Activated T-cell treated with anti-CD3 and anti-CD28 coated beads, Interleukin-2, amount 50 U/mL, for 24 hours (primary cell): ENCODE measurements at regions not wholly inside any gene's neighbourhood (a gene's known extent, or its start where the extent isn't known, plus 50 kb on each side); places are given as distances from the start of the nearest gene placed in this dataset.

Experiments
- DNase-seq: peaks from one replicate; pipeline ENCODE4 v3.0.0-alpha.2; 2020
- H3K27ac Mint-ChIP-seq: 2 replicates; pipeline ENCODE4 v1.8.0; 2020; ENCODE audit warnings: mild to moderate bottlenecking, mixed read lengths
- H3K27me3 Mint-ChIP-seq: 2 replicates; pipeline ENCODE4 v1.8.0; 2020; ENCODE audit warnings: mixed read lengths
- H3K36me3 Mint-ChIP-seq: 2 replicates; pipeline ENCODE4 v1.8.0; 2020; ENCODE audit warnings: low read depth, mixed read lengths
- H3K4me1 Mint-ChIP-seq: 2 replicates; pipeline ENCODE4 v1.8.0; 2020; ENCODE audit warnings: low read depth, mixed read lengths
- H3K4me3 Mint-ChIP-seq: 2 replicates; pipeline ENCODE4 v1.8.0; 2020; ENCODE audit warnings: mild to moderate bottlenecking, moderate library complexity, mixed read lengths
- H3K9me3 Mint-ChIP-seq: 2 replicates; pipeline ENCODE4 v1.8.0; 2020; ENCODE audit warnings: mixed read lengths

DNA sequence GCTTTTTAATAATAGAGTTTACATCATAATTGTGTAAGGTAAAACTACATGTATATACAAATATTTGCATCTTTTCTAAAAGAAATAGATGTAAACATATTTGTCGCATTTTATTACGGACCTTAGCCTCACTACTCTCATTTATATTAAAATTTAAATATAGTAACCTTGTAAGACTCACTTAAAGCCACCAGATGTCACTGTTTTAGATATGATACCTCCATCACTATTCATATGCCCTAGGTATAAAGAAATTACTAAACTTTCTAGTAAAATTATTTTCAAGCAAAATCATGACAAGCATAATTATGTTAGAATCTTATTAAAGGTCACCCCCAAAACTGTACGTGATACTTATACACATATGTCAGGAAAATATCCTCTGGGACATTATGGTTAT lies 674.3 kb upstream of the REG3G start:
- H3K27me3 Mint-ChIP-seq = no peaks in the 10 kb centered on the region
- H3K36me3 Mint-ChIP-seq = no peaks in the 10 kb centered on the region
- no peaks in the 10 kb centered on the region for H3K4me1 Mint-ChIP-seq
- DNase-seq = no peak
- H3K4me3 Mint-ChIP-seq = no peak overlapping the region
- H3K9me3 Mint-ChIP-seq = peaks cover 27% of the 10 kb centered on the region
- no peak overlapping the region for H3K27ac Mint-ChIP-seq

DNA sequence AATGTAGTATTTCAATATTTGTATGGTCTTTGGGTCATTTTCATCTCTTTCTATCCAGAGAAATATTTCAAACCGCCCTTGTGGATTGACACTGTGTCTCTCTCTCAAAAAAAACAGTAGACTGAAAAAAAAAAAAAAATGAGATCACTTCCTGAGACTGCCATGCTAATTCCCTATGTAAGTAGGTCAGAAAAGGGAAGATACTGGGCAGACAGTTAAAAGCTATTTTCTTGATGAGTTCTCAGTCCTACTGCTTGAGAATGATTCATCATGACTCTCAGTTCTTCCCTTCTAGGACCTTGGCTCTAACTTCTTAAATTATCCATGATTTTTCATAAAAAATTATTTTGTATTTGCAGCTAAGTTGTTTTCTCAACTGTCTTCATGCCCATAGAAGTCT lies 672.3 kb upstream of the REG3G start:
- DNase-seq = no peak
- Mint-ChIP-seq H3K27ac (no peak overlapping the region), H3K9me3 (peaks cover 30% of the 10 kb centered on the region), H3K4me3 (no peak overlapping the region), H3K27me3 (no peaks in the 10 kb centered on the region), H3K4me1 (no peaks in the 10 kb centered on the region), H3K36me3 (no peaks in the 10 kb centered on the region)

DNA sequence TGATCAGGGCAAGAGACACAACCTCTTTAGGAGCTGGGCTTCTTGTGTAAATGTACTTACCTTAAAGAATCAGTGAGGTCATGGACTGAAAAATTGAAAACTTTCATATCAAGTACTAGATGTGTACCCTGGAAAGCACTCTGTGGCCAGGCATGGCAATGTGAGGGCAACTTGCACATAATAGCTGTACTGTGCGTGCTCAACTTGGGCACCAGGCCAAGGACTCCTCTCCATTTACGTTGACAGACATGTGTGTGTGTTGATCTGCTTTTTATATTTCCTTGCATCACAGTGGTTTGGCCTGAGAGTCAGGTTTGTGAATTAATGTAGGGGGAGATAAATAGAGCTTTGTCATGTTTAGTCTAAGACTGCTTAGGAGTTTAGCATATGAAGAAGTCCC lies 669.5 kb upstream of the REG3G start:
- no peak overlapping the region for H3K27ac Mint-ChIP-seq
- no peaks in the 10 kb centered on the region for H3K27me3 Mint-ChIP-seq
- no peak overlapping the region for H3K4me3 Mint-ChIP-seq
- no peaks in the 10 kb centered on the region for H3K36me3 Mint-ChIP-seq
- no peaks in the 10 kb centered on the region for H3K4me1 Mint-ChIP-seq
- DNase-seq = no peak
- peaks cover 27% of the 10 kb centered on the region for H3K9me3 Mint-ChIP-seq

DNA sequence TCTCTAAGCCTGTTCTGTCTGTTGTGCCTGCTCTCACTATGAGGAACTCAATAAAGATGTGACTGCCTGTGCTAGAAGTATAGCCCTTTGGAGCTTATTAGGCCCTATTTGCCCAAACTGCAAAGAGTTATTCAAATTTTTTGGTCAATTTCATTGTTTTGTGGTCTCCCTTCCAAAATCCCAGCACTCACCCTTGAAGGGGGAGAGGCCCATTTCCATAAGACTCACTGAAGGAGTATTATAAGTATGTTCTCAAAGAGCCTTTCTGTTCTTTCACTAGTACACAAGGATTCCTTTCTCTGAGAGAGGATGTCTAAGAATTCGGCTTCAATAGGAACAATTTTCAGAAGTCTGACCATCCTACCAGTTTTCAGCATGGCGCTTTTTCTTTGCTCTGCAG lies 641.9 kb upstream of the REG3G start:
- H3K9me3 Mint-ChIP-seq = peaks cover 17% of the 10 kb centered on the region
- H3K27ac Mint-ChIP-seq = no peak overlapping the region
- no peak overlapping the region for H3K4me3 Mint-ChIP-seq
- no peaks in the 10 kb centered on the region for H3K36me3 Mint-ChIP-seq
- no peaks in the 10 kb centered on the region for H3K27me3 Mint-ChIP-seq
- no peak for DNase-seq
- H3K4me1 Mint-ChIP-seq = no peaks in the 10 kb centered on the region

DNA sequence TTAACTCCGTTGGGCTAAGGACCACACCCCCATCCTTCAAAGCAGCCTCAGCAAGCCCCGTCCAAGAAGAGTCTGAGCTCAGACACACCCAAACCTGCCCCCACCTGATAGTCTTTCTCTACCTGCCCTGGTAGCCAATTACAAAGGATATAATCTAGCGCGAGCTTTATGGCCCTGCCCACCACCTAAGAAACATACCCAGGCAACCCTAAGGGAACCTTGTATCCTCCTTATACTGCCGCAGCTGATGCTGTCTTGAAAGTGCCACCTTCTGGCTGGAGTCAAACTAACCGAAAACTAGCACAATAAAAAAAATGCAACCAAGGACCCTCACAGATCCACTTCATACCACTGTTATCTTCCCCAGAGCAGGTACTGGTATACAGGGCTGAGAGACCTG lies 628.3 kb upstream of the REG3G start:
- H3K4me3 Mint-ChIP-seq = no peak overlapping the region

DNA sequence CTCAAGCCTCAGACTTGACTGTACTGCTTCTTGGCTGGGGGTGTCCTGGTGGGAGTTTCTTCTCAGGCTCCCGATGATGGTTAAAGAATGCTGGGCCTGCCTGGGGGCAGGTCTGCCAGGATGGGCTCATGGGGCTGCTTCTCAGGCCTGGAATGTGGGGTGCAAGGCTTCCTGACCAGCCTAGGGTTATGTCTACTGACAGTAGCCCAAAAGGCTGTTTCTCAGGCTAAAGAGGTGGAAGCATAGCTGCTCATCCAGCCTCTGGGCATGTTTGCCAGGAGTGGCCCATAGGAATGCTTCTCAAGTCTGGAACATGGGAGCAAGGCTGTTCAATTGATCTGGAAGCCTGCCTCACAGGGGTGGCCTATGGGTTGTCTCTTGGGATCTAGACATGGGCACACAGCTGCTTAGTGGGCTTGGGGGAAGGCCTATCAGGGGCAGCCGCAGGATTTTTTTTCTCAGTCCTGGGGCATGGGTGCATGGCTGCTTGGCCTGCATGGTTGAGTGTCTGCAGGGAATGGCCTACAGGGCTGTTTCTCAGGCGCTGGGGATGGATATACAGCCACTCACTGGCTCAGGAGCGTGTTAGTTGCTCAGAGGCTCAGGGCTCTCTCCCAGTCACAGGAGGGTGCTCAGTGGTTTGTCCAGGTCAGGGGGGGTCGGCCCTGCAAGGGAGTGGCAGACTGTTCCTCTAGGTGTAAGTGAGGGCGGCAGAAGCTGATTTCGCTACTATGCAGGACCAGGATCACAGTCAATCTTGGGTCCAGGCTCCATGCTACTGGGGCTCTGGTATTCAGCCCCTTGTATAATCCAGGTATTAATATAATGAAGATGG lies 617.3 kb upstream of the REG3G start:
- no peaks in the 10 kb centered on the region for H3K4me1 Mint-ChIP-seq
- H3K27me3 Mint-ChIP-seq = no peaks in the 10 kb centered on the region
- H3K9me3 Mint-ChIP-seq = peaks cover 13% of the 10 kb centered on the region
- no peak for DNase-seq
- no peak overlapping the region for H3K27ac Mint-ChIP-seq
- no peaks in the 10 kb centered on the region for H3K36me3 Mint-ChIP-seq
- H3K4me3 Mint-ChIP-seq = no peak overlapping the region

More for the DNA sequence above, 628.3 kb upstream of the REG3G start:
- DNase-seq = no peak
- Mint-ChIP-seq H3K36me3 (no peaks in the 10 kb centered on the region), H3K27me3 (no peaks in the 10 kb centered on the region), H3K4me1 (no peaks in the 10 kb centered on the region), H3K9me3 (peaks cover 41% of the 10 kb centered on the region), H3K27ac (no peak overlapping the region)

DNA sequence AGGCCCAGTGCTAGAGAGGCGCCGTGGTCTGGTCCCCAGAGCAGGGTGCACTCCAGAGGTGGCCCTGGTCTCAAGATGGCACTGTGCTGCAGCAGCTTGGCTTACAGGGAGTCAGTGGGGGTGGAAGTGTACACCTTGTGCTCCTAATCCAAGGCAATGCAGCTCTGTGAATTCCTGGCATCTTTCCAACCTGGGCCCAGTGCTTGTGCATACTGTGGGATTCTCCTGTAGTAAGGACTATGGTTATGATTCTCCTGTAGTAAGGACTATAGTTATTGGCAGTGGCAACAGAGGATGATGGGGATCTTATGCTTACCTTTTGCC lies 616.7 kb upstream of the REG3G start:
- H3K4me3 Mint-ChIP-seq = no peak overlapping the region

DNA sequence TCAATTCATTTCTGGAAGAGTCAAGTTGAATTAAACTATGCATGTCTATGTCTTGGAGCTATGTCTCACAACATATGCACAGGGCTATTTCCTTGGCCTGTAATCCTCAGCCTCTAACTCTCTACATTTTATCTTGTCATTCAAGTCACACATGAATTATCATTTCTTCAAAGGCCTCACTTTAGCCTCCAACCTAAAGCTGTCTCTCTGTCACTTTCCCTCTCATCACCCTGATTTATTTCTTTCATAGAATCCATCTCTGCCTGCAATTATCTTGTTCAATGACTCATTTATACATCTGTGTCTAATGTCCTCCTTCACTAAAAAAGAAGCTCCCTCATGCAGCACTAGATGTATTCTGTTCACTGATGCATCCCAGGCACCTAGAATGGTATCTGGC lies 614.2 kb upstream of the REG3G start:
- Mint-ChIP-seq H3K4me1 (no peaks in the 10 kb centered on the region), H3K9me3 (peaks cover 14% of the 10 kb centered on the region), H3K36me3 (no peaks in the 10 kb centered on the region), H3K4me3 (no peak overlapping the region), H3K27ac (no peak overlapping the region), H3K27me3 (no peaks in the 10 kb centered on the region)
- DNase-seq = no peak

More for the DNA sequence above, 616.7 kb upstream of the REG3G start:
- Mint-ChIP-seq H3K9me3 (peaks cover 13% of the 10 kb centered on the region), H3K36me3 (no peaks in the 10 kb centered on the region), H3K27ac (no peak overlapping the region), H3K4me1 (no peaks in the 10 kb centered on the region), H3K27me3 (no peaks in the 10 kb centered on the region)
- no peak for DNase-seq

DNA sequence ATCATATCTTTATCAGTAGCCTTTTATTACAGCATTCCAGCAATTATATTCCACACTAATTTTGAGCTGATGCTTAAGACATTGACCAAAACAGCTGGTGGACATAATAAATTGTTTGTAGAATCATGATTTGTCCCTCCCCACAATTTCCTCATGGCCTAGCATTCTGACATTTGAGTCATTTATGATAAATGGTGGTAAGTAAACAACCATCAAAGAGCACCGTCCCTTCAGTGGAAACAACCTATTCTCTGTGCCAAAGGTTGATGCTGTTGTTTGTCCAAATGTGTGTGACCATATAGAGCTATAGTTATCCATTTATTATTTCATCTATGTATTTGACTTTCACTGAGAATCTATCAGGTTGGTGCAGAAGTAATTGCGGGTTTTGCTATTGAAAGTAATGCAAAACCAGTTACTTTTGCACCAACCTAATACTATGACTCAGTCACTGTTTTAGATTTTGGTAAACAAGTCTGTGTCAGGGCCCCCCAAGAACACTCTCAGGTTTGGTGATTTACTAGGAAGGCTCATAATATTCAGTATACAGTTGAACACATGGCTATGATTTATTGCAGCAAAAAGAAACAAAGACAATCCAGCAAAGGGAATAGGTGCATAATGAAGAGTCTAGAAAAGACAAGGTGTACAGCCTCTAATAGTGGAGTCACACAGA lies 608.7 kb upstream of the REG3G start:
- no peaks in the 10 kb centered on the region for H3K27me3 Mint-ChIP-seq
- no peak overlapping the region for H3K4me3 Mint-ChIP-seq
- H3K36me3 Mint-ChIP-seq = no peaks in the 10 kb centered on the region
- no peaks in the 10 kb centered on the region for H3K4me1 Mint-ChIP-seq
- H3K9me3 Mint-ChIP-seq = peaks cover 13% of the 10 kb centered on the region
- no peak for DNase-seq
- no peak overlapping the region for H3K27ac Mint-ChIP-seq

DNA sequence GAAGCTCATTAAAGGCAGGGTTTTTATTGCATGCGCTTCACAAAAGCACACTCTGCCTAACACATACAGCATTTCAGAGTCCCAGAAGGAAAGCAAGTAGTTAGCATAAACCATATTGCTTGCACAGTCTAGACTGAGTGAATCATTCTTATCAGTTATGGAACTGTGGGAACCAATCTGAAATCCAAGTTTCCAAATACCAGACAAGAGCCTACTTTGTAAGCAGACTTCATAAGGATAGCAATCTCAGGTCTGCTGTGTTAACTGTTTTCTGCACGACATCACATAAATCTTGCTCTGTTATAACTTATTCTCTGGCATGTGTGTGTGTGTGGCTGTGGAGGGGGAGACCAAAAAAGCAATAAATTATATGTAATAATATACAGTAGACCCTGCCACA lies 608.1 kb upstream of the REG3G start:
- H3K27me3 Mint-ChIP-seq = no peaks in the 10 kb centered on the region
- H3K4me3 Mint-ChIP-seq = no peak overlapping the region
- peaks cover 15% of the 10 kb centered on the region for H3K9me3 Mint-ChIP-seq
- no peak for DNase-seq
- H3K36me3 Mint-ChIP-seq = no peaks in the 10 kb centered on the region
- no peaks in the 10 kb centered on the region for H3K4me1 Mint-ChIP-seq
- no peak overlapping the region for H3K27ac Mint-ChIP-seq

DNA sequence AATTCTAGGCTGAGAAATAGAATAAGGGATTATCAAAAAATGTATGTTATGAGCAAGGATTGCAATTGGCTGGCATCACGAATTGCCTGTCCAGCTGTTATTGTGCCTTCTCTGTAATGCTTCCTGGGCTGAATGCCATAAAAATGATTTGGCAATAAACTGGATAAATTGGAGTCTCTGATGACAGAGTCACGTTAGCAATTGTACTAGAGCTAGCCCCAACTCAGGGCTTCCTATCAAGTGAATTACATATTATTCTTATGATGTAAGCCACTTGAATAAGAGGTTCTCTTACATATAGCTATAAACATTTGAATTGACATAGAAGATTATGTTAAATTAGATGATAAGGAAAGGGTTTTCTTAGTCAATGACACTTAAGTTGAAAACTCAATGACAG lies 607.5 kb upstream of the REG3G start:
- Mint-ChIP-seq H3K27me3 (no peaks in the 10 kb centered on the region), H3K4me1 (no peaks in the 10 kb centered on the region), H3K36me3 (no peaks in the 10 kb centered on the region), H3K4me3 (no peak overlapping the region), H3K9me3 (peaks cover 15% of the 10 kb centered on the region), H3K27ac (no peak overlapping the region)
- DNase-seq = no peak

DNA sequence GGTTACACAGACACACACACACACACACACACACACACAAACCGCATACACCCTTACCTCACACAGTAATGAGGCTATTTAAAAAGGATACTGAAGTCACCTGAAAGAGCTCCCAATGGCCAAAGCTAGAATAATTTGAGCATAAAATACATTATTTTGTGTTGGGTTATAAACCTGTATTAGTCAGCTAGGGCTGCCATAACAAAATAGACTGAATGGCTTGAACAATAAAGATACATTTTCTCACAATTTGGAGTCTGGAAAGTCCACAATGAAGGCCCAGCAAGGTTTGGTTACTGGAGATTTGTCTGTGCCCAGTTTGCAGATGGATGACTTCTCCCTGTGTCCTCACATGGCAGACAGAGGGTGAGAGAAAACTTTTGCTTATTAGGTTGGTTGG lies 605.4 kb upstream of the REG3G start:
- DNase-seq = no peak
- Mint-ChIP-seq H3K4me3 (no peak overlapping the region), H3K27ac (no peak overlapping the region), H3K36me3 (no peaks in the 10 kb centered on the region), H3K9me3 (peaks cover 11% of the 10 kb centered on the region), H3K27me3 (no peaks in the 10 kb centered on the region), H3K4me1 (no peaks in the 10 kb centered on the region)

DNA sequence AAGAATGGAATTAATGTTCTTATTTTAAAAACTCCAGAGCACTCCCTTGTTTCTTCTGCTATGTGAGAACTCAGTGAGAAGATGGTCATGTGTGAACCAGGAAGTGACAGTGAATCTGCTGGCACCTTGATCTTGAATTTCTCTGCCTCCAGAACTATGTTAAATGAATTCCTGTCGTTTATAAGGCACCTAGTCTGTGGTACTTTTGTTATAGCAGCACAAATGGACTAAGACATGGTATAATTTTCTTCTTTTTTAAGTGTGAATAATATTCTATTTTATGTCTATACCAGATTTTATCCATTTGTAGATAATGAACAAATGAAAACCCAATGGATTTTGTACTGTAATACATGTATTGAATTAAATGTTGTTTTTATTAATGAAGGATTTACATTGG lies 601.9 kb upstream of the REG3G start:
- no peak overlapping the region for H3K4me3 Mint-ChIP-seq
- H3K36me3 Mint-ChIP-seq = no peaks in the 10 kb centered on the region
- H3K9me3 Mint-ChIP-seq = peaks cover 15% of the 10 kb centered on the region
- no peaks in the 10 kb centered on the region for H3K27me3 Mint-ChIP-seq
- no peak for DNase-seq
- H3K27ac Mint-ChIP-seq = no peak overlapping the region
- no peaks in the 10 kb centered on the region for H3K4me1 Mint-ChIP-seq

DNA sequence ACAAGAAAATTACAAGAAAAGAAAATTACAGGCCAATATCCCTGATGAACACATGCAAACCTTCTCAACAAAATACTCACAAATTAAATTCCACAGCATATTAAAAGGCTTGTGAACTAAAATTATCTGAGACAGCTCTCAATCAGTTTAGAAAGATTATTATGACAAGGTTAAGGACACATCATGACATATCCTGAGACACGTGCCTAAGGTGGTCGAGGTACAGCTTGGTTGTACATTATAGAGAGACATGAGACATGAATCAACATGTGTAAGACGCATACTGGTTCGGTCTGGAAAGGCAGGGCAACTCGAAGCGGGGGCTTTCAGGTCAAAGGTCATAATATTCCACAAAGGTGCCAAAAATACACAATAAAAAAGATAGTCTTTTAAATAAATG lies 598.3 kb upstream of the REG3G start:
- H3K9me3 Mint-ChIP-seq = peaks cover 26% of the 10 kb centered on the region
- no peak for DNase-seq
- no peak overlapping the region for H3K4me3 Mint-ChIP-seq
- H3K27ac Mint-ChIP-seq = no peak overlapping the region
- no peaks in the 10 kb centered on the region for H3K36me3 Mint-ChIP-seq
- H3K4me1 Mint-ChIP-seq = no peaks in the 10 kb centered on the region
- no peaks in the 10 kb centered on the region for H3K27me3 Mint-ChIP-seq

DNA sequence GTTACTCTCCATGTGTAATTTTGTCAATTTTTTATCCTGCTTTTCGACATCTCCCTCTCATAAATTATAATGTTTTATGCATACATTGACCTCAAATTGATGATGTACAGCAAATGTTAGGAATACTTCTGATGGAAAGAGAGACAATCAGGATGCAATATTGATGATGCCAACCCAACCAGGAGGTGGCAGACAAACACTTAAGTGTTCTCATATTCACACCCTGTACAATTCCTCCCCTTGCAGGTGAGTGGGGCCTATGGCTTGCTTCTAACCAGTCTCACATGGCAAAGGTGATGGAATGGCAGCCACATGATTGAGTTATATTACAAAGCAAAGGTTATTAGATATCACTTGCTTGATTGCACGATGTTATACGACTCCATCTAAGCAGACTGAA lies 594.3 kb upstream of the REG3G start:
- no peak overlapping the region for H3K4me3 Mint-ChIP-seq
- no peak overlapping the region for H3K27ac Mint-ChIP-seq
- peaks cover 34% of the 10 kb centered on the region for H3K9me3 Mint-ChIP-seq
- DNase-seq = no peak
- no peaks in the 10 kb centered on the region for H3K27me3 Mint-ChIP-seq
- H3K36me3 Mint-ChIP-seq = no peaks in the 10 kb centered on the region
- no peaks in the 10 kb centered on the region for H3K4me1 Mint-ChIP-seq
